Sigmoid colon (tissue), 6 donors: ENCODE measurements at regions not wholly inside any gene's neighbourhood (a gene's known extent, or its start where the extent isn't known, plus 50 kb on each side); places are given as distances from the start of the nearest gene placed in this dataset.

ENCODE experiments used
- DNase-seq: peaks from one replicate; pipeline ENCODE4 v3.0.0-alpha.2; 2019
- H3K27ac ChIP-seq, 4 donors: fragments of 200-600 bp; sonication (generic); one replicate each; pipeline ENCODE4 v1.5.1; 2016 to 2019; ENCODE audit warnings: mild to moderate bottlenecking in 1 of 4
- H3K27me3 ChIP-seq, 3 donors: fragments of 200-600 bp; sonication (generic); one replicate each; pipeline ENCODE4 v1.5.1; 2019; ENCODE audit warnings: mild to moderate bottlenecking in 1 of 3
- H3K36me3 ChIP-seq, 4 donors: fragments of 200-600 bp; sonication (generic); one replicate each; pipeline ENCODE4 v1.5.1; 2016 to 2019
- H3K4me1 ChIP-seq, 4 donors: fragments of 200-600 bp; sonication (generic); one replicate each; pipeline ENCODE4 v1.5.1; 2017 to 2019
- H3K4me3 ChIP-seq, 4 donors: fragments of 200-600 bp; sonication (generic); one replicate each; pipeline ENCODE4 v1.5.1; 2017 to 2019; ENCODE audit warnings: mild to moderate bottlenecking in 2 of 4, moderate library complexity in 1 of 4
- H3K9me3 ChIP-seq, 4 donors: fragments of 200-600 bp in 3 of 4; sonication (generic) in 3 of 4; one replicate each; pipeline versions ENCODE4 v1.5.1 to v1.6.1; 2013 to 2019
- EP300 ChIP-seq, 4 donors: sonication (generic); formaldehyde crosslinking; IDR thresholded peaks; one replicate each; pipeline ENCODE4 v1.6.1; 2017; ENCODE audit warnings: antibody characterized with exemption in 4 of 4
- POLR2A ChIP-seq, 2 donors: fragments of 450-650 bp; IDR thresholded peaks; one replicate each; pipeline ENCODE4 v1.6.1; 2016; ENCODE audit warnings: antibody characterized with exemption in 2 of 2, mild to moderate bottlenecking in 2 of 2, moderate library complexity in 2 of 2
- POLR2AphosphoS5 ChIP-seq, 4 donors: sonication (generic); formaldehyde crosslinking; IDR thresholded peaks; one replicate each; pipeline ENCODE4 v1.6.1; 2017; ENCODE audit warnings: antibody characterized with exemption in 4 of 4
- WGBS, 2 donors: extraction: QIAGEN DNeasy Blood & Tissue Kit; methylation state at CpG; one replicate each; pipeline ENCODE4 v1.1.7; 2013; 5-methylcytosine and 5-hydroxymethylcytosine counted together
- intact Hi-C: fragments of 100-400 bp; cut with DNase I; formaldehyde crosslinking; loops from one replicate; pipeline ENCODE4 v1.15.1; 2023
- TF ChIP-seq, protein P1 (sequence below), 4 experiments: fragments of 450-650 bp in 3 of 4; fragments of 200-600 bp in 1 of 4; IDR thresholded peaks; one replicate each; pipeline ENCODE4 v1.5.1; 2016 to 2019; ENCODE audit warnings: antibody characterized with exemption in 4 of 4, mild to moderate bottlenecking in 3 of 4, moderate library complexity in 2 of 4
- donor health status: healthy with polysubstance abuse.
- donor health status: healthy.

DNA sequence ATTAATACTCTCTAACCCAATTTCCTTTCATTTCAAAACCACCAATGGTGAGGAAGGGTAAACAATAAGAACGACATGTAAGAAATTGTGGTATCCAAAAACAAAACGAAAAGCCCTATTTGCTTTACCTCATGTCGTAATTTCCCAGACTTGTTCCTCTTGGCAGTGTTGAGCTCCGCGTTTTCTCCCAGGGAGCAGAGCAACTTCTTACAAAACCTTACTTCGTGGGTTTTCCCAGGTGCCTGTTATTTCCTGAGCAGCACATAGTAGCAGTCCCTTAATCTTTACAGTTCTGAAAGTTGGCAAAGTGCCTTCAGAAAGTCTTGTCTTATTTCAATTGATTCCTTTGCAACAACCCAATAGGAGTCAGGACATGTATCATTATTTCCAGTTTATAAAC is 207.9 kb upstream of the MARCKS start:
- Histone ChIP-seq H3K4me3 (no peak overlapping the region), H3K9me3 (no peaks in the 10 kb centered on the region), H3K4me1 (peaks cover 0 to 7% (median 5%) of the 10 kb centered on the region in 4 donors), H3K36me3 (no peaks in the 10 kb centered on the region), H3K27ac (no peak overlapping the region), H3K27me3 (no peaks in the 10 kb centered on the region)
- no peak for DNase-seq
- TF ChIP-seq, protein P1, sequence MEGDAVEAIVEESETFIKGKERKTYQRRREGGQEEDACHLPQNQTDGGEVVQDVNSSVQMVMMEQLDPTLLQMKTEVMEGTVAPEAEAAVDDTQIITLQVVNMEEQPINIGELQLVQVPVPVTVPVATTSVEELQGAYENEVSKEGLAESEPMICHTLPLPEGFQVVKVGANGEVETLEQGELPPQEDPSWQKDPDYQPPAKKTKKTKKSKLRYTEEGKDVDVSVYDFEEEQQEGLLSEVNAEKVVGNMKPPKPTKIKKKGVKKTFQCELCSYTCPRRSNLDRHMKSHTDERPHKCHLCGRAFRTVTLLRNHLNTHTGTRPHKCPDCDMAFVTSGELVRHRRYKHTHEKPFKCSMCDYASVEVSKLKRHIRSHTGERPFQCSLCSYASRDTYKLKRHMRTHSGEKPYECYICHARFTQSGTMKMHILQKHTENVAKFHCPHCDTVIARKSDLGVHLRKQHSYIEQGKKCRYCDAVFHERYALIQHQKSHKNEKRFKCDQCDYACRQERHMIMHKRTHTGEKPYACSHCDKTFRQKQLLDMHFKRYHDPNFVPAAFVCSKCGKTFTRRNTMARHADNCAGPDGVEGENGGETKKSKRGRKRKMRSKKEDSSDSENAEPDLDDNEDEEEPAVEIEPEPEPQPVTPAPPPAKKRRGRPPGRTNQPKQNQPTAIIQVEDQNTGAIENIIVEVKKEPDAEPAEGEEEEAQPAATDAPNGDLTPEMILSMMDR (IDR thresholded peaks at IDR 0.05) = no peak
- TF ChIP-seq POLR2AphosphoS5 (IDR thresholded peaks at IDR 0.05) (no peak), POLR2A (IDR thresholded peaks at IDR 0.05) (no peak), EP300 (IDR thresholded peaks at IDR 0.05) (no peak)
- 13 to 46% methylated on average over 6 of the region's 6 CpGs for WGBS, 2 donors
- intact Hi-C loops = no loop called here

DNA sequence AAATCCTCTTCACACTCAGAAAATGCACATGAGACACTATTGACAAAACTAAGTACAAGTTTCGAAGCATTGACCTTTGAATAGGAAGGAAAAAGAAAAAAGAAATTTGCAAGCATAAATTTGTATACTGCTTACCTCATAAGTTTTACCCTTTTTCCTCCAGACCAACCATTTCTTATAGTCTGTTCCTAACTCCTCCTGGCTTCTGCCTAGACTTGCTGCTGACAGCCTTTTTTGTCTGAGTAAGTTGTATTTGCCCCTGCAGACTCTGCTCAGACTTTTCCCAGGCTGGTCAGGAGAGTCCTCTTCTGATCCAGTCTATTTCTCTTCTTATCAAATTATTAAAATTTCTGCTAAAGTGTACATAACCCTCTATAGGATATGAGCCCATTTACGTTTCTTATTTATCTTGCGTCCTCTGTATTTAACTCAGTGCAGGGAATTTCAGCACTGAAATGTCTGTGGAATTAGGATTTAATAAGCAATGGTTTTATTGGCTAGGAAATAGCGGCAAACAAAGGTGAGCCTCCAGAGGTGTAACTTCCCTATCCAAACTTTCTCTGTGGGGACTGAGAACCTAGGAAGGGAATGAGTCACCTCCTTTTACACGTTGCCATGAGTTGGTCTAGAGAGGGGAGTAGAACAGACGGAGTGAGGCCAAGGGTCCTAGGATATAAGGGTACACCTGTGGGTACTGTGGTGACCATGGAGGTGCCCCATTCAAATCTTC is 207.1 kb upstream of the MARCKS start:
- 58 to 75% methylated on average over 6 of the region's 6 CpGs for WGBS, 2 donors

DNA sequence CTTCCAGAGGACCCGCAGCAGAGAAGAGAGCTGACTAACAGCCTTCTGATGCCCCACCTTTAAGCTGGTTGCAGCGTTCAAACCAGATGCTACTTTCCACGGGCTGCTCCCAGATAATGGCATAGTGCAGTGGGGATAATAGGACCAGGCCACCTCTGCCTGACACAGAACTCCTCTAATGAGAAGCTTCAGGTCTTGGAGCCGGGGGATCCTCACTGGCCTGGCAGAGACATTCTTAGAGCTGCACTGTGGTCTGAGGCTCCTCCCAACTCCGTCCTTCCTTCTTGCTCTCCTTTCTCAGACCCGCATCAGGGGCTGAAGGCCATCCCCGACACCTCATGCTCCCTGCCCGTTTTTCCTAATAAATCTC is 206.6 kb upstream of the MARCKS start:
- DNase-seq = no peak
- Histone ChIP-seq H3K36me3 (no peaks in the 10 kb centered on the region), H3K4me1 (peaks cover 0 to 12% (median 9%) of the 10 kb centered on the region in 4 donors), H3K27ac (no peak overlapping the region), H3K4me3 (no peak overlapping the region), H3K27me3 (no peaks in the 10 kb centered on the region), H3K9me3 (no peaks in the 10 kb centered on the region)
- no peak for TF ChIP-seq POLR2A (IDR thresholded peaks at IDR 0.05)
- TF ChIP-seq, protein P1 (IDR thresholded peaks at IDR 0.05) = no peak
- whole genome bisulfite sequencing, 2 donors = 91 to 93% methylated on average over 8 of the region's 8 CpGs
- intact Hi-C loops = no loop called here

More for the DNA sequence above, 207.1 kb upstream of the MARCKS start:
- Histone ChIP-seq H3K36me3 (no peaks in the 10 kb centered on the region), H3K4me3 (no peak overlapping the region), H3K27ac (no peak overlapping the region), H3K4me1 (peaks cover 0 to 12% (median 9%) of the 10 kb centered on the region in 4 donors), H3K9me3 (no peaks in the 10 kb centered on the region), H3K27me3 (no peaks in the 10 kb centered on the region)
- DNase-seq = no peak
- TF ChIP-seq POLR2A (IDR thresholded peaks at IDR 0.05) (no peak), EP300 (IDR thresholded peaks at IDR 0.05) (no peak), POLR2AphosphoS5 (IDR thresholded peaks at IDR 0.05) (no peak)
- TF ChIP-seq, protein P1 (IDR thresholded peaks at IDR 0.05) = no peak
- intact Hi-C loops = no loop called here

DNA sequence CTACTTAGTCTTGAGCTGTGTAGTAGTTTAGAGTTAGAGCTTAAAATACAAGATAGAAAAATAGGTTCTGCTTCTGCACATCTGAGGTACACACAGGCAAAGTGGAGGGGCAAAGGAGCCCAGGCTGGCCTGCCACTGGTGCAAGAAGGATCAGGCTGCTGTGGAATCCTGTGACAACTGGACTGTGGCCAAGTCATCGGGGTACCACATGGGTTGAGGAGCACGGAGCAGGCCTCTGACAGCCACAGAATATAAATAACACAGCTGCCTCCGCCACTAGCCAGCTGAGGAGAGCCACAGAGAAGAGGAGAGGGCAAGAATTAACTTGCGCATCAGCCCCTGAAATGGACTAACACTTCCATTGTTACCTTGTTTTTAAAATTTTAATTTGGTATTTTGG is 206.0 kb upstream of the MARCKS start:
- intact Hi-C loops = no loop called here
- no peaks in the 10 kb centered on the region for H3K36me3 ChIP-seq
- H3K4me3 ChIP-seq = no peak overlapping the region
- H3K27me3 ChIP-seq = no peaks in the 10 kb centered on the region
- H3K27ac ChIP-seq = no peak overlapping the region
- DNase-seq = no peak
- TF ChIP-seq POLR2AphosphoS5 (IDR thresholded peaks at IDR 0.05) (no peak), POLR2A (IDR thresholded peaks at IDR 0.05) (no peak)
- TF ChIP-seq, protein P1 (IDR thresholded peaks at IDR 0.05) = no peak
- 43 to 71% methylated on average over 4 of the region's 4 CpGs for WGBS, 2 donors
- H3K9me3 ChIP-seq = no peaks in the 10 kb centered on the region
- H3K4me1 ChIP-seq = peaks cover 0 to 12% (median 9%) of the 10 kb centered on the region in 4 donors

DNA sequence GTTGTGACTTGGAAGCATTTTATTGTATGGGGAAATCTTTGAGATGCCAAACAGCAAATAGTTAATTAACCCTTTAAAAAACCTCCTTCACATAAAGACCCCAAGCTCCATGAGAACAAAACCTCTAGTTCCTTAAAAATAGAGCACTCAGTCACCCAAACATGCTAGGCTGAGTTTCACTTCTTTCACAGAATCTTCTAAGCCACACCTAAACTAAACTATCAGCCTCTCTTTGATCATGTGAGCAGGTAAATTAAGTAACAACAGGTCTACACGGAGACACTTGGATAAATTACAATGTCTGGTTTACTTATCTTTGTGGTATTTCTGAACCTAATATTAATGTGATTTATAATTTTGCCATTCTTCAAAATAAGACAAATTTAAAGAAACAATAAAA is 205.2 kb upstream of the MARCKS start:
- Histone ChIP-seq H3K4me3 (no peak overlapping the region), H3K4me1 (peaks cover 0 to 12% (median 9%) of the 10 kb centered on the region in 4 donors), H3K27ac (no peak overlapping the region), H3K27me3 (no peaks in the 10 kb centered on the region), H3K36me3 (no peaks in the 10 kb centered on the region), H3K9me3 (no peaks in the 10 kb centered on the region)
- WGBS, 2 donors = 14 to 55% methylated on average over 1 of the region's 1 CpG
- TF ChIP-seq POLR2A (IDR thresholded peaks at IDR 0.05) (no peak), POLR2AphosphoS5 (IDR thresholded peaks at IDR 0.05) (no peak), EP300 (IDR thresholded peaks at IDR 0.05) (no peak)
- TF ChIP-seq, protein P1 (IDR thresholded peaks at IDR 0.05) = no peak
- intact Hi-C loops = no loop called here
- no peak for DNase-seq
